Endodermal cell (in vitro differentiated cells): ENCODE measurements at regions not wholly inside any gene's neighbourhood (a gene's known extent, or its start where the extent isn't known, plus 50 kb on each side); places are given as distances from the start of the nearest gene placed in this dataset.

Experiments
- DNase-seq: peaks from one replicate; pipeline ENCODE4 v3.0.0-alpha.2; 2017
- H3K27ac ChIP-seq: 2 replicates; pipeline ENCODE4 v1.5.1; 2013; ENCODE audit warnings: mild to moderate bottlenecking, low read depth, low read length, moderate library complexity
- H3K27me3 ChIP-seq: 2 replicates; pipeline ENCODE4 v1.6.1; 2013; ENCODE audit warnings: mild to moderate bottlenecking, low read length, moderate library complexity; ENCODE audit not compliant: insufficient read depth, control insufficient read depth, poor library complexity, severe bottlenecking
- H3K36me3 ChIP-seq: 2 replicates; pipeline ENCODE4 v1.7.0; 2013; ENCODE audit warnings: mild to moderate bottlenecking, low read length, moderate library complexity; ENCODE audit not compliant: control insufficient read depth, insufficient read depth
- H3K4me1 ChIP-seq: one replicate; pipeline ENCODE4 v1.7.0; 2013; ENCODE audit warnings: low read length; ENCODE audit not compliant: control insufficient read depth, insufficient read depth
- H3K4me3 ChIP-seq: 2 replicates; pipeline ENCODE4 v1.5.1; 2013; ENCODE audit warnings: mild to moderate bottlenecking, low read length, moderate library complexity
- H3K9ac ChIP-seq: 2 replicates; pipeline ENCODE4 v1.6.1; 2013; ENCODE audit warnings: mild to moderate bottlenecking, low read length, moderate library complexity; ENCODE audit not compliant: poor library complexity, severe bottlenecking; ENCODE audit errors: extremely low read depth
- H3K9me3 ChIP-seq: 2 replicates; pipeline ENCODE4 v1.6.1; 2013; ENCODE audit warnings: mild to moderate bottlenecking, low read length, moderate library complexity; ENCODE audit not compliant: control insufficient read depth
- H3K27ac Mint-ChIP-seq: 2 replicates; pipeline ENCODE4 v1.8.0; 2020; ENCODE audit warnings: mixed read lengths
- H3K27me3 Mint-ChIP-seq: 2 replicates; pipeline ENCODE4 v1.8.0; 2021; ENCODE audit warnings: mild to moderate bottlenecking, mixed read lengths; ENCODE audit not compliant: insufficient read depth
- H3K36me3 Mint-ChIP-seq: 2 replicates; pipeline ENCODE4 v1.8.0; 2020; ENCODE audit warnings: low read depth, mixed read lengths
- H3K4me1 Mint-ChIP-seq: 2 replicates; pipeline ENCODE4 v1.8.0; 2020; ENCODE audit warnings: mixed read lengths
- H3K4me3 Mint-ChIP-seq: 2 replicates; pipeline ENCODE4 v1.8.0; 2020; ENCODE audit warnings: mild to moderate bottlenecking, moderate library complexity, mixed read lengths
- H3K9me3 Mint-ChIP-seq: 2 replicates; pipeline ENCODE4 v1.8.0; 2020; ENCODE audit warnings: mild to moderate bottlenecking, mixed read lengths
- WGBS, 2 experiments: methylation state at CpG; one replicate each; pipeline versions ENCODE4 v1.1.5 to v1.1.7; 2013; ENCODE audit warnings: missing lambda C conversion rate in 2 of 2, mixed read lengths in 1 of 2; ENCODE audit not compliant: insufficient coverage in 1 of 2, insufficient read length in 1 of 2; 5-methylcytosine and 5-hydroxymethylcytosine counted together
- TF ChIP-seq, protein P1 (sequence below): fragments of 200-600 bp; sonication (generic); conservative IDR thresholded peaks from 2 replicates; pipeline ENCODE4 v1.5.0; 2021; ENCODE audit warnings: antibody characterized with exemption, mild to moderate bottlenecking

DNA sequence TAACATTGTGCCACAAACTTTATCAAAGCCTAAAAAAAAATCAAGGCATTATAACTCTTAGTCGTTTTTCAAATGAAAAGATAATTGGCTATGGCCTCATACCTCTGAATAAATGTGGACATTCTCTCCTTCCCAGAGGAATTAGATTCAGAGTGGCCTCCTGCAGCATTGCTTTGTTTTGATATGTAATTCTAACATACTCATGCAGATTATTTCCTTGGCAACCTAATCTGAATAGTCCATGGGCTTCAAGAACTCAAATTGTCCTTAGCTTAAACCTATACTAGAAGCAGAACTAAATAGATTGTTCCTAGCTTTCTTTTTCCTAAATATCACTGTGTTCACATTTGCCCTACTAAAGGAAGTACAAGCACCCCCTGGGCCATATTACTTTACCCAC is 1146.9 kb downstream of the OLFM4 start:
- no peak overlapping the region for H3K4me3 ChIP-seq
- WGBS, 2 experiments, result 44 to 56% methylated on average over 1 of the region's 1 CpG
- peaks cover 13% of the 10 kb centered on the region for H3K9me3 ChIP-seq
- no peaks in the 10 kb centered on the region for H3K27me3 ChIP-seq
- peaks cover 7% of the 10 kb centered on the region for H3K4me1 ChIP-seq
- no peak overlapping the region for H3K9ac ChIP-seq
- peaks cover 3% of the 10 kb centered on the region for H3K9me3 Mint-ChIP-seq
- TF ChIP-seq, protein P1, sequence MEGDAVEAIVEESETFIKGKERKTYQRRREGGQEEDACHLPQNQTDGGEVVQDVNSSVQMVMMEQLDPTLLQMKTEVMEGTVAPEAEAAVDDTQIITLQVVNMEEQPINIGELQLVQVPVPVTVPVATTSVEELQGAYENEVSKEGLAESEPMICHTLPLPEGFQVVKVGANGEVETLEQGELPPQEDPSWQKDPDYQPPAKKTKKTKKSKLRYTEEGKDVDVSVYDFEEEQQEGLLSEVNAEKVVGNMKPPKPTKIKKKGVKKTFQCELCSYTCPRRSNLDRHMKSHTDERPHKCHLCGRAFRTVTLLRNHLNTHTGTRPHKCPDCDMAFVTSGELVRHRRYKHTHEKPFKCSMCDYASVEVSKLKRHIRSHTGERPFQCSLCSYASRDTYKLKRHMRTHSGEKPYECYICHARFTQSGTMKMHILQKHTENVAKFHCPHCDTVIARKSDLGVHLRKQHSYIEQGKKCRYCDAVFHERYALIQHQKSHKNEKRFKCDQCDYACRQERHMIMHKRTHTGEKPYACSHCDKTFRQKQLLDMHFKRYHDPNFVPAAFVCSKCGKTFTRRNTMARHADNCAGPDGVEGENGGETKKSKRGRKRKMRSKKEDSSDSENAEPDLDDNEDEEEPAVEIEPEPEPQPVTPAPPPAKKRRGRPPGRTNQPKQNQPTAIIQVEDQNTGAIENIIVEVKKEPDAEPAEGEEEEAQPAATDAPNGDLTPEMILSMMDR, result no peak
- DNase-seq, result no peak
- H3K4me1 Mint-ChIP-seq, result peaks cover 37% of the 10 kb centered on the region
- no peaks in the 10 kb centered on the region for H3K27me3 Mint-ChIP-seq
- no peaks in the 10 kb centered on the region for H3K36me3 Mint-ChIP-seq
- H3K36me3 ChIP-seq, result no peaks in the 10 kb centered on the region
- no peak overlapping the region for H3K27ac Mint-ChIP-seq
- no peak overlapping the region for H3K4me3 Mint-ChIP-seq
- H3K27ac ChIP-seq, result no peak overlapping the region

DNA sequence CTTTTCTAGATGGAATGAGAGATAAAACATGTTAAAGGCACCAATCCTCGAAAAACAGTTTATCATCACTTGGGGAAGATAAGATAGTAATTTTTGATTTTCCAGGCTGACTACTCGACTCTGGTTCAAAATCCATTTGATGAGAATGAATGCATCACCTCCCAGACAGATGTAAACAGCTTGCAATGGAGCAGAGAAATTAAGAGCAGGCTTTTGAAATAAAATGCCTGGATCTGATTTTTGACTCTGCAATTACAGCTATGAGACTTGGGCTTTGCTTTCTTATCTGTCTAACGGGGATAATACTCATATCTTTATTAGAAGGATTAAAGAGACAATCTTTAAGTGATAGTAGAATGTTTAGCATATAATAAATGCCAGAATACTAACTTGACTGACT is 1148.9 kb downstream of the OLFM4 start:
- Mint-ChIP-seq H3K4me1 (peaks cover 39% of the 10 kb centered on the region), H3K9me3 (no peaks in the 10 kb centered on the region), H3K4me3 (no peak overlapping the region), H3K36me3 (no peaks in the 10 kb centered on the region), H3K27me3 (no peaks in the 10 kb centered on the region), H3K27ac (no peak overlapping the region)
- no peak overlapping the region for H3K27ac ChIP-seq
- DNase-seq, result no peak
- H3K9ac ChIP-seq, result no peak overlapping the region
- no peak overlapping the region for H3K4me3 ChIP-seq
- H3K36me3 ChIP-seq, result no peaks in the 10 kb centered on the region
- peaks cover 9% of the 10 kb centered on the region for H3K9me3 ChIP-seq
- H3K4me1 ChIP-seq, result peaks cover 7% of the 10 kb centered on the region
- TF ChIP-seq, protein P1, result no peak
- 73 to 93% methylated on average over 2 to 3 of the region's 3 CpGs for WGBS, 2 experiments
- H3K27me3 ChIP-seq, result no peaks in the 10 kb centered on the region

DNA sequence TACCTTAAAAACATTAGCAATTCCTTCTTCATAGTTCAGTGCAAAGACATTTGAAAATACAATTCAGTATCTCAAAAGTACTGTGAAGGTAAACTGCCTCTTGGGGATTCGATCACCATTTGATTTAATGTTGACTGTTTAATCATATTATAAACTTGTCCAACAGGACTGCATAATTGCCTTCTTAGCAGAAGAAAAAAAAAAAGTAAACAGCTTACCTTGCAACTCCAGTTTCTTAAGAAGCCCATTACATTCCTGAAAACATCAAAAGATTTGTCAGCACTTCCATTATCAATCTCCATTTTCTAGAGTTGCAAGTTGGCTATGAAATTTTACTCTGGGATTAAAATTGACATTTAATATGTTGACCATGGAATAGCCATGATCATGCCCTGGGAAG is 1154.6 kb downstream of the OLFM4 start:
- no peak overlapping the region for H3K4me3 Mint-ChIP-seq
- 75% methylated on average over 1 of the region's 1 CpG; no CpG with 5 or more reads in 1 of the 2 experiments for WGBS, 2 experiments
- H3K36me3 Mint-ChIP-seq, result no peaks in the 10 kb centered on the region

More for the DNA sequence above, 1154.6 kb downstream of the OLFM4 start:
- Histone ChIP-seq H3K9me3 (no peaks in the 10 kb centered on the region), H3K9ac (no peak overlapping the region), H3K4me1 (peaks cover 12% of the 10 kb centered on the region), H3K4me3 (no peak overlapping the region), H3K36me3 (no peaks in the 10 kb centered on the region), H3K27me3 (no peaks in the 10 kb centered on the region), H3K27ac (no peak overlapping the region)
- peaks cover 46% of the 10 kb centered on the region for H3K4me1 Mint-ChIP-seq
- H3K27ac Mint-ChIP-seq, result no peak overlapping the region
- no peak for DNase-seq
- TF ChIP-seq, protein P1, result no peak
- H3K9me3 Mint-ChIP-seq, result no peaks in the 10 kb centered on the region
- no peaks in the 10 kb centered on the region for H3K27me3 Mint-ChIP-seq
